K562 (cell line): ENCODE measurements at regions not wholly inside any gene's neighbourhood (a gene's known extent, or its start where the extent isn't known, plus 50 kb on each side); places are given as distances from the start of the nearest gene placed in this dataset.

Experiments used
- ATAC-seq: fragments of 200-7000 bp; cut with Tn5 transposase; 3 replicates; pipeline ENCODE4 v1.9.1; 2020; ENCODE audit warnings: moderate library complexity
- BruUV-seq: library from RNA; stranded (reverse); fragments of 400-500 nt; replicated peaks from 2 replicates; lab custom pipeline; 2021; lab: Mats Ljungman, UMichigan
- CTCF ChIA-PET: fragments of 300-600 bp; formaldehyde crosslinking; extraction: SDS; loops from one replicate; lab custom pipeline; 2021; ENCODE audit warnings: low intra/inter-chr PET ratio; lab: Yijun Ruan, JAX
- POLR2A ChIA-PET: fragments of 300-600, 350-650 bp; sonication (Branson Sonifier 250); formaldehyde crosslinking; extraction: SDS; loops from one replicate; lab custom pipeline; 2021; ENCODE audit warnings: antibody characterized with exemption, inconsistent platforms; lab: Yijun Ruan, JAX
- DNase-seq, 4 experiments: peaks; one replicate each; pipeline versions ENCODE4 v3.0.0 to v3.0.0-alpha.2; 2011 to 2018; ENCODE audit warnings: low spot score in 3 of 4, mixed read lengths in 3 of 4; ENCODE audit errors: extremely low read depth in 1 of 4
- FAIRE-seq: peaks from 2 replicates; lab custom pipeline; 2011; peaks lifted over from hg19 to GRCh38; lab: Jason Lieb, UNC
- H2AFZ ChIP-seq: 2 replicates; pipeline ENCODE4 v1.6.0; 2011; ENCODE audit warnings: low read depth, low read length, control low read depth, inconsistent platforms
- H3K27ac ChIP-seq: fragments of 200-600 bp; 3 replicates; pipeline ENCODE4 v1.8.0; 2011; ENCODE audit warnings: low read depth, mild to moderate bottlenecking, control low read depth, inconsistent platforms, low read length, moderate library complexity, mixed read lengths; ENCODE audit errors: extremely low read depth
- H3K27me3 ChIP-seq, 2 experiments: fragments of 300-600 bp in 1 of 2; 2 replicates in 1 of 2; 3 replicates in 1 of 2; pipeline versions ENCODE4 v1.6.0 to v1.8.0; 2011; ENCODE audit warnings: inconsistent platforms in 2 of 2, low read length in 2 of 2, mild to moderate bottlenecking in 1 of 2, mixed read lengths in 1 of 2, moderate library complexity in 1 of 2; ENCODE audit not compliant: control insufficient read depth in 2 of 2, insufficient read depth in 2 of 2
- H3K36me3 ChIP-seq: fragments of 300-600 bp; 3 replicates; pipeline ENCODE4 v1.8.0; 2011; ENCODE audit warnings: mild to moderate bottlenecking, low read length, inconsistent platforms; ENCODE audit not compliant: control insufficient read depth, insufficient read depth
- H3K4me1 ChIP-seq, 2 experiments: fragments of 200-600 bp in 1 of 2; replicated peaks in 1 of 2; 2 replicates in 1 of 2; 3 replicates in 1 of 2; pipeline versions ENCODE4 v1.5.1 to v1.8.0; 2011; ENCODE audit warnings: inconsistent platforms in 2 of 2, low read length in 2 of 2, mild to moderate bottlenecking in 1 of 2, mixed read lengths in 1 of 2, moderate library complexity in 1 of 2; ENCODE audit not compliant: control insufficient read depth in 2 of 2, insufficient read depth in 2 of 2
- H3K4me2 ChIP-seq: 2 replicates; pipeline ENCODE4 v1.6.1; 2011; ENCODE audit warnings: low read length, control low read depth, inconsistent platforms, mixed read lengths; ENCODE audit not compliant: insufficient read depth
- H3K4me3 ChIP-seq: fragments of 200-600 bp; sonication (generic), shearing (Covaris generic); 2 replicates; pipeline ENCODE4 v1.5.1; 2016; ENCODE audit warnings: control low read depth, inconsistent platforms
- H3K79me2 ChIP-seq: fragments of 200-600 bp; 3 replicates; pipeline ENCODE4 v1.8.0; 2011; ENCODE audit warnings: low read length, inconsistent platforms; ENCODE audit not compliant: control insufficient read depth, insufficient read depth
- H3K9ac ChIP-seq, 2 experiments: 2 replicates each; pipeline versions ENCODE4 v1.6.0 to v1.6.1; 2011; ENCODE audit warnings: low read depth in 2 of 2, low read length in 2 of 2, control low read depth in 1 of 2, inconsistent platforms in 1 of 2, mild to moderate bottlenecking in 1 of 2, mixed read lengths in 1 of 2; ENCODE audit not compliant: insufficient read depth in 1 of 2
- H3K9me1 ChIP-seq: one replicate; pipeline ENCODE4 v1.6.0; 2011; ENCODE audit warnings: inconsistent platforms, mild to moderate bottlenecking, low read length, moderate library complexity; ENCODE audit not compliant: control insufficient read depth, insufficient read depth
- H3K9me3 ChIP-seq: replicated peaks from 2 replicates; pipeline ENCODE4 v1.5.1; 2011; ENCODE audit warnings: low read depth, low read length, inconsistent platforms; ENCODE audit not compliant: control insufficient read depth, insufficient read depth
- H4K20me1 ChIP-seq: replicated peaks from 2 replicates; pipeline ENCODE4 v1.6.1; 2011; ENCODE audit warnings: low read length, inconsistent platforms, mixed read lengths; ENCODE audit not compliant: control insufficient read depth, insufficient read depth
- ETV5 ChIP-seq: sonication (generic); formaldehyde crosslinking; IDR thresholded peaks from 2 replicates; pipeline ENCODE4 v1.4.0; 2020; ENCODE audit warnings: low read depth, mild to moderate bottlenecking, missing genetic modification reagents
- KAT2B ChIP-seq: IDR thresholded peaks from one replicate; pipeline ENCODE4 v1.6.1; 2012; ENCODE audit warnings: low read depth, mild to moderate bottlenecking, control low read depth, inconsistent platforms, low read length, moderate library complexity
- LEF1 ChIP-seq: fragments of 450-650 bp; IDR thresholded peaks from 2 replicates; pipeline ENCODE4 v1.6.1; 2016; ENCODE audit warnings: mild to moderate bottlenecking
- MAZ ChIP-seq, 2 experiments: fragments of 450-650 bp in 1 of 2; sonication (generic) in 1 of 2; formaldehyde crosslinking; IDR thresholded peaks in 1 of 2; conservative IDR thresholded peaks in 1 of 2; 2 replicates each; pipeline versions ENCODE4 v1.4.0 to v1.5.0; 2020; ENCODE audit warnings: mild to moderate bottlenecking in 1 of 2, missing genetic modification reagents in 1 of 2
- MCM3 ChIP-seq: fragments of 450-650 bp; IDR thresholded peaks from 2 replicates; pipeline ENCODE4 v1.6.1; 2016
- NR2F6 ChIP-seq: fragments of 450-650 bp; formaldehyde crosslinking; IDR thresholded peaks from 2 replicates; pipeline ENCODE4 v1.4.0; 2020; ENCODE audit warnings: mild to moderate bottlenecking
- NR3C1 ChIP-seq: sonication (generic); formaldehyde crosslinking; IDR thresholded peaks from 2 replicates; pipeline ENCODE4 v1.8.1; 2022; ENCODE audit warnings: missing genetic modification reagents
- ZNF134 ChIP-seq: fragments of 250-450 bp; sonication (Bioruptor Pico); conservative IDR thresholded peaks from 2 replicates; pipeline ENCODE4 v1.4.0; 2020
- ZNF140 ChIP-seq: fragments of 250-450 bp; sonication (Bioruptor Pico); IDR thresholded peaks from 2 replicates; pipeline ENCODE4 v1.8.0; 2021; ENCODE audit warnings: moderate library complexity, mild to moderate bottlenecking, inconsistent platforms
- ZNF780A ChIP-seq: fragments of 250-450 bp; sonication (Bioruptor Pico); IDR thresholded peaks from 2 replicates; pipeline ENCODE4 v1.5.0; 2021; ENCODE audit warnings: mild to moderate bottlenecking
- WGBS: fragments of 100-300 bp; shearing (Covaris generic); methylation state at CpG from one replicate; pipeline ENCODE4 v1.1.6; 2016; ENCODE audit warnings: low coverage, mixed read lengths; ENCODE audit not compliant: insufficient coverage; ENCODE audit errors: missing lambda C conversion rate; 5-methylcytosine and 5-hydroxymethylcytosine counted together
- in situ Hi-C: fragments of 300-500 bp; cut with MboI; formaldehyde crosslinking; loops from 4 replicates; pipeline ENCODE4 v1.15.0; 2018; ENCODE audit warnings: inconsistent platforms, mixed read lengths
- intact Hi-C: fragments of 100-400 bp; cut with micrococcal nuclease; formaldehyde crosslinking; loops from 2 replicates; pipeline ENCODE4 v1.14.2; 2022
- TF ChIP-seq, protein P1 (sequence below): fragments of 450-650 bp; conservative IDR thresholded peaks from 2 replicates; pipeline ENCODE4 v1.6.1; 2016; ENCODE audit warnings: missing genetic modification characterization, low read depth, mild to moderate bottlenecking, control low read depth, missing compliant biosample characterization
- TF ChIP-seq, protein P2 (sequence below): sonication (generic); formaldehyde crosslinking; IDR thresholded peaks from 2 replicates; pipeline ENCODE4 v1.8.0; 2022; ENCODE audit warnings: mild to moderate bottlenecking, missing genetic modification reagents

DNA sequence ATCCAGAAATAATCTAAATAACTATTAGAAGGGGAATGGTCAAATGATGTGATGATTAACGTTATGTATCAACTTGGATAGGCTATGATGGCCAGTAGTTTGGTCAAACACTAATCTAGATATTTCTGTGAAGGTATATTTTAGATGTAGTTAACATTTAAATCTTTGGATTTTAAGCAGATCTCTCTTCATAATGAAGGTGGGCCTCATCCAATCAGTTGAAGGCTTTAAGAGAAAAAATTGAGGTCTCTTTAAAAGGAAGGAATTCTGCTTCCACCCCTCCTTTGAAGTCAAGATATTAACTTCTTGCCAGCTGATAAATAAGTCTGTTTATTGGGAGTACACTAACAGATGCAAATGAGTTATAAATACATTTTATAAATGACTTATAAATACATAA, 760.0 kb upstream of the SLC35B3 start:
- CTCF ChIA-PET = no interaction called here
- H3K9me1 ChIP-seq = no peaks in the 10 kb centered on the region
- FAIRE-seq (no peak), DNase-seq (no peak), ATAC-seq (no peak)
- intact Hi-C loops = no loop called here
- no peak overlapping the region for H3K4me3 ChIP-seq
- POLR2A ChIA-PET = no interaction called here
- H3K4me2 ChIP-seq = no peak overlapping the region
- H4K20me1 ChIP-seq = no peaks in the 10 kb centered on the region
- WGBS = 0% methylated on average over 1 of the region's 1 CpG
- H3K79me2 ChIP-seq = no peaks in the 10 kb centered on the region
- BruUV-seq = no TSS peak
- no peaks in the 10 kb centered on the region for H3K36me3 ChIP-seq
- H3K27me3 ChIP-seq = no peaks in the 10 kb centered on the region
- no peak overlapping the region for H3K9ac ChIP-seq
- H3K4me1 ChIP-seq = no peaks in the 10 kb centered on the region
- in situ Hi-C loops = no loop called here
- H2AFZ ChIP-seq = no peak overlapping the region
- H3K9me3 ChIP-seq = no peaks in the 10 kb centered on the region
- TF ChIP-seq ZNF134 (CRISPR knock-in tag) (peak; percentile 87), ZNF140 (CRISPR knock-in tag) (no peak)
- no peak overlapping the region for H3K27ac ChIP-seq

GRCh38 chr6:9192405-9192909, 757.1 kb upstream of the SLC35B3 start:
- ATAC-seq (no peak), FAIRE-seq (no peak)
- 0% methylated on average over 4 of the region's 4 CpGs for WGBS
- TF ChIP-seq, protein P1, sequence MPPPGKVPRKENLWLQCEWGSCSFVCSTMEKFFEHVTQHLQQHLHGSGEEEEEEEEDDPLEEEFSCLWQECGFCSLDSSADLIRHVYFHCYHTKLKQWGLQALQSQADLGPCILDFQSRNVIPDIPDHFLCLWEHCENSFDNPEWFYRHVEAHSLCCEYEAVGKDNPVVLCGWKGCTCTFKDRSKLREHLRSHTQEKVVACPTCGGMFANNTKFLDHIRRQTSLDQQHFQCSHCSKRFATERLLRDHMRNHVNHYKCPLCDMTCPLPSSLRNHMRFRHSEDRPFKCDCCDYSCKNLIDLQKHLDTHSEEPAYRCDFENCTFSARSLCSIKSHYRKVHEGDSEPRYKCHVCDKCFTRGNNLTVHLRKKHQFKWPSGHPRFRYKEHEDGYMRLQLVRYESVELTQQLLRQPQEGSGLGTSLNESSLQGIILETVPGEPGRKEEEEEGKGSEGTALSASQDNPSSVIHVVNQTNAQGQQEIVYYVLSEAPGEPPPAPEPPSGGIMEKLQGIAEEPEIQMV (tag) = no peak
- TF ChIP-seq KAT2B = no peak
- TF ChIP-seq ZNF780A = no peak
- TF ChIP-seq NR3C1 (CRISPR knock-in tag) = no peak
- no peak for TF ChIP-seq ETV5
- no peak for TF ChIP-seq NR2F6
- TF ChIP-seq MCM3 = no peak
- no peak for TF ChIP-seq MAZ (CRISPR knock-in tag; conservative IDR thresholded peaks at IDR 0.05 in 1 of 2, IDR thresholded peaks at IDR 0.05 in 1 of 2)
- TF ChIP-seq LEF1 = no peak
- TF ChIP-seq, protein P2, sequence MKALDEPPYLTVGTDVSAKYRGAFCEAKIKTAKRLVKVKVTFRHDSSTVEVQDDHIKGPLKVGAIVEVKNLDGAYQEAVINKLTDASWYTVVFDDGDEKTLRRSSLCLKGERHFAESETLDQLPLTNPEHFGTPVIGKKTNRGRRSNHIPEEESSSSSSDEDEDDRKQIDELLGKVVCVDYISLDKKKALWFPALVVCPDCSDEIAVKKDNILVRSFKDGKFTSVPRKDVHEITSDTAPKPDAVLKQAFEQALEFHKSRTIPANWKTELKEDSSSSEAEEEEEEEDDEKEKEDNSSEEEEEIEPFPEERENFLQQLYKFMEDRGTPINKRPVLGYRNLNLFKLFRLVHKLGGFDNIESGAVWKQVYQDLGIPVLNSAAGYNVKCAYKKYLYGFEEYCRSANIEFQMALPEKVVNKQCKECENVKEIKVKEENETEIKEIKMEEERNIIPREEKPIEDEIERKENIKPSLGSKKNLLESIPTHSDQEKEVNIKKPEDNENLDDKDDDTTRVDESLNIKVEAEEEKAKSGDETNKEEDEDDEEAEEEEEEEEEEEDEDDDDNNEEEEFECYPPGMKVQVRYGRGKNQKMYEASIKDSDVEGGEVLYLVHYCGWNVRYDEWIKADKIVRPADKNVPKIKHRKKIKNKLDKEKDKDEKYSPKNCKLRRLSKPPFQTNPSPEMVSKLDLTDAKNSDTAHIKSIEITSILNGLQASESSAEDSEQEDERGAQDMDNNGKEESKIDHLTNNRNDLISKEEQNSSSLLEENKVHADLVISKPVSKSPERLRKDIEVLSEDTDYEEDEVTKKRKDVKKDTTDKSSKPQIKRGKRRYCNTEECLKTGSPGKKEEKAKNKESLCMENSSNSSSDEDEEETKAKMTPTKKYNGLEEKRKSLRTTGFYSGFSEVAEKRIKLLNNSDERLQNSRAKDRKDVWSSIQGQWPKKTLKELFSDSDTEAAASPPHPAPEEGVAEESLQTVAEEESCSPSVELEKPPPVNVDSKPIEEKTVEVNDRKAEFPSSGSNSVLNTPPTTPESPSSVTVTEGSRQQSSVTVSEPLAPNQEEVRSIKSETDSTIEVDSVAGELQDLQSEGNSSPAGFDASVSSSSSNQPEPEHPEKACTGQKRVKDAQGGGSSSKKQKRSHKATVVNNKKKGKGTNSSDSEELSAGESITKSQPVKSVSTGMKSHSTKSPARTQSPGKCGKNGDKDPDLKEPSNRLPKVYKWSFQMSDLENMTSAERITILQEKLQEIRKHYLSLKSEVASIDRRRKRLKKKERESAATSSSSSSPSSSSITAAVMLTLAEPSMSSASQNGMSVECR (CRISPR knock-in tag) = no peak

More at GRCh38 chr6:9192405-9192909, 757.1 kb upstream of the SLC35B3 start:
- POLR2A ChIA-PET = no interaction called here
- H3K9me1 ChIP-seq = no peaks in the 10 kb centered on the region
- no peaks in the 10 kb centered on the region; the same call in 1 of the 2 replicates for H3K9me3 ChIP-seq
- BruUV-seq = no TSS peak
- H3K9ac ChIP-seq = no peak overlapping the region
- in situ Hi-C loops = no loop called here
- H4K20me1 ChIP-seq = no peaks in the 10 kb centered on the region
- H3K36me3 ChIP-seq = no peaks in the 10 kb centered on the region
- no peaks in the 10 kb centered on the region for H3K4me1 ChIP-seq
- H3K27ac ChIP-seq = no peak overlapping the region
- no peak overlapping the region for H2AFZ ChIP-seq
- intact Hi-C loops = no loop called here
- no peak overlapping the region for H3K4me2 ChIP-seq
- H3K4me3 ChIP-seq = no peak overlapping the region
- CTCF ChIA-PET = no interaction called here
- no peak for DNase-seq
- no peaks in the 10 kb centered on the region for H3K79me2 ChIP-seq
- H3K27me3 ChIP-seq = no peaks in the 10 kb centered on the region
